ENCODE measurements at regions not wholly inside any gene's neighbourhood (a gene's known extent, or its start where the extent isn't known, plus 50 kb on each side); places are given as distances from the start of the nearest gene placed in this dataset.

DNA sequence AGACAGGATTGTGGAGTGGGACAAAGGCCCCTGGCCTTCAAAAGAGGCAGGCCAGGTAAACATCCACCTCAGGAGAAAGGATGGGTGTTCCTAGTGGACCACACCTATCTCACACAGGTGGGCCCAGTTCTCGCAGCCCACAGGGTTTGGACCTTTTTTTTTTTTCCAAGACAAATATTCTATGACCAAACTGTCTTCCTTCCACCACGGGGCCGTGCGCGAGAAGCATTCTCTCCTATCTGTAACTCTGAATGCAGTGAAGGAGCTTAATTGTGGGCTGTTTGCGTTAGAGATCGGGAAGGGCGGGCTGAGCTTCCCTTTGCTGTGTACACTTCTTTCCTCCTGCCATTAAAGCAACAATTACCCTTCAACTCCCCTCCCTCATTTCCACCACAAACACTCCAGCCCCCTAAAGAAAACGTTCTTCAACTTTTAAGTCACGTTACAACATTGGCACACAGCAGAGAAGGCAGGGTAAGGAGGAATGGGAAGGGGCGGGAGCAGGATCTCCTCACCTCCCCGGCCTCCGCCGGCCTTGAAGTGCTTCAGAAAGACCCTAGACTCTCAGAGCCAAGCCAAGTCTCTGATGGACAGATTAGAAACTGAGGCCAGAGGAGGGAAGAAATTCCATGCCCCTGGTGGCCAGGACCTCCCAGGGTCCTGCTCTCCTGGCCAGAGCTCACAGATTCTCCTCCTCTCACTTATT lies 238.4 kb downstream of the BUD13 start:
- H3K4me3 ChIP-seq (ENCODE audit: low read length): no peak overlapping the region
- no peaks in the 10 kb centered on the region for H3K36me3 ChIP-seq (ENCODE audit: control insufficient read depth, low read depth, low read length)
- H3K27ac ChIP-seq (ENCODE audit: low read length): no peak overlapping the region
- no peaks in the 10 kb centered on the region for H3K9me3 ChIP-seq (ENCODE audit: control insufficient read depth, low read depth, low read length)
- H3K9ac ChIP-seq (ENCODE audit: low read length): no peak overlapping the region
- peaks cover 5% of the 10 kb centered on the region for H3K4me1 ChIP-seq (ENCODE audit: control insufficient read depth, low read depth, low read length)
- H3K27me3 ChIP-seq (ENCODE audit: control insufficient read depth, insufficient read depth, low read length): no peaks in the 10 kb centered on the region

DNA sequence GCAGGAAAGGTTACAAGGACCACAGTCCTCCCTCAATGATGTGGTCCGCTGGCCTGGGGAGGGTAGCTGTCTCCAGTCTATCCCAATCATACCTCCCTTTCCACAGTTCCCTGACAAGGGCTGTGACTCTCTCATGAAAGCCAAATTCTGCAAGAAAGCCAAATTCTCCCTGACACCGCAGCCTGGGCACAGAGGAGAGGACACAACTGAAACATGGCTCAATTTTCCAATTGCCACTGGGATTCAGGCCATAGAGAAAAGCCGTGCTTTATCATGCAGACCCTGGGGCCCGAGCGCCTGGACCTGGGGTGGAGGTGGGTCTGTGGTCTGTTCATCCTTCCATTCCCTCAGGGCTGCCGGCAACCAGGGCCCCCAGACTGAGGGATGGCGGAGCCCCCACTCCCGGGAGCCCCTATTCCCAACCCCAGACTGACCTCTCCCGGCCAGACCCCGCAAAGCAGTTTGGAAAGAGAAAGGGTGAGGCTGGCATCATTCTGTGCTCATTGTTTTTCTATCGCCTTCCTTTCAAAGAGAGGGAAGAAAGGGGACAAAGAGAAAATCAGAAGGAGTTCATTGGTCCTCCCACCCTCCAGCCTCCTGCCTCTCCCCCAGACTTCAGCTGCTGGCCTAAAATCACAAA lies 239.5 kb downstream of the BUD13 start:
- Histone ChIP-seq H3K9me3 (ENCODE audit: control insufficient read depth, low read depth, low read length) (no peaks in the 10 kb centered on the region), H3K27ac (ENCODE audit: low read length) (no peak overlapping the region), H3K4me3 (ENCODE audit: low read length) (no peak overlapping the region), H3K36me3 (ENCODE audit: control insufficient read depth, low read depth, low read length) (no peaks in the 10 kb centered on the region), H3K4me1 (ENCODE audit: control insufficient read depth, low read depth, low read length) (peaks cover 5% of the 10 kb centered on the region), H3K9ac (ENCODE audit: low read length) (no peak overlapping the region), H3K27me3 (ENCODE audit: control insufficient read depth, insufficient read depth, low read length) (no peaks in the 10 kb centered on the region)

DNA sequence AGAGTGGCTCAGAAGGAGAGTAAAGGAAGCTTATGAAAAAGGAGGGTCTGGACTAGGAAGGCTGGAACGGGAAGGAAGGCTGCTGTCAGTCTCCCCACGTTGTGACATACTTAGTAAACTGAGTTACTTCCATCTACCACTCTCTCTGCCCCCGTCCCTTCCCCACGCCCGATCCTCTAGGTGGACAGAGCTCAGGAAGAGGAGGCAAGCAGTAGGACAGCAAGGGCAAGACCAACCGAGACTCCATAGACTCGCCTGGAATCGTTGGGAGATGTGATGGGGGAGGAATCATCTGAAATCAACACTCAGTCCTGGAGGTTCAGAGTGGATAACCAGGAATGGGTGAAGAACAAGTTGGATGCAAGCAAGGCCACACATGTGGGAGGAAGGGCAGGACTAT lies 240.7 kb downstream of the BUD13 start:
- no peaks in the 10 kb centered on the region for H3K9me3 ChIP-seq (ENCODE audit: control insufficient read depth, low read depth, low read length)
- no peaks in the 10 kb centered on the region for H3K27me3 ChIP-seq (ENCODE audit: control insufficient read depth, insufficient read depth, low read length)
- H3K36me3 ChIP-seq (ENCODE audit: control insufficient read depth, low read depth, low read length): no peaks in the 10 kb centered on the region
- no peak overlapping the region for H3K9ac ChIP-seq (ENCODE audit: low read length)
- no peak overlapping the region for H3K27ac ChIP-seq (ENCODE audit: low read length)
- peaks cover 5% of the 10 kb centered on the region for H3K4me1 ChIP-seq (ENCODE audit: control insufficient read depth, low read depth, low read length)
- no peak overlapping the region for H3K4me3 ChIP-seq (ENCODE audit: low read length)

DNA sequence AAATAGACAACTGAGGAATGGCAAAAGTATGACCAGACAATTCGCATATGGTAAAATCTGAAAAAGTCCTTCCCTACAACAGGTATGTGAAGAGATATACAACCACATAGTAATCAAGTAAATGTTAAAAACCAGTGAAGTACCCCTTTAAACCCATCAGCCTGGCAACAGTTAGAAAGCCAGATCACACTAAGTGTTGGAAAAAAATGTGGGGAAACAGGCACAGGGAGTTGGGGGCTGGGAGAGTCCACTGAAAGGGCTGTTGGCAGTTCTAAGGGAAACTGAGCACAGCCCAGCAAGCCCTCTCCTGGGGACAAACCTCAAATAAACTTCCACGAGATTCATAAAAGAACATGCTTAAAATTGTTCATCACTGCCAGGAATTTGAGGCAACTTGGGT lies 242.1 kb downstream of the BUD13 start:
- Histone ChIP-seq H3K4me3 (ENCODE audit: low read length) (no peak overlapping the region), H3K36me3 (ENCODE audit: control insufficient read depth, low read depth, low read length) (no peaks in the 10 kb centered on the region), H3K27me3 (ENCODE audit: control insufficient read depth, insufficient read depth, low read length) (no peaks in the 10 kb centered on the region), H3K4me1 (ENCODE audit: control insufficient read depth, low read depth, low read length) (peaks cover 5% of the 10 kb centered on the region), H3K27ac (ENCODE audit: low read length) (no peak overlapping the region), H3K9ac (ENCODE audit: low read length) (no peak overlapping the region), H3K9me3 (ENCODE audit: control insufficient read depth, low read depth, low read length) (no peaks in the 10 kb centered on the region)

DNA sequence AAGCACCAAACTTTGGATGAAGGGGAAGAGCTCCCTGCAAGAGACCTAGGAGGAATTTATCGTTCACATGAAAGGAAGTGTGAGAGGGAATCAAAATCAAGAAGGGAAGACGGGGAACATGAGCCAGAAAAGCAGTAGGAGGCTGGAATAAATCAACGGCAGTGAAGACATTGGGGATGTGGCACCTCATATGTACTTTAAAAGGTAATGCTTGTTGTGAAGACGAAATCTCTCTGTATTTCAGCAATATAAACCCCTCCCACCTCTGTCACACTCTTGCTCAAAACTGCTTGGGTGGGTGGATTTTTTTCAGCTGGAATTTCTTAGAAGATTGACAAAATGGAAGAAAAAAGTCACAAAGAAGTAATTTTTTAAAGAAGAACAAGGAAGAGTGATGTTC lies 243.5 kb downstream of the BUD13 start:
- Histone ChIP-seq H3K4me3 (ENCODE audit: low read length) (no peak overlapping the region), H3K36me3 (ENCODE audit: control insufficient read depth, low read depth, low read length) (no peaks in the 10 kb centered on the region), H3K27ac (ENCODE audit: low read length) (no peak overlapping the region), H3K9ac (ENCODE audit: low read length) (no peak overlapping the region), H3K27me3 (ENCODE audit: control insufficient read depth, insufficient read depth, low read length) (no peaks in the 10 kb centered on the region), H3K4me1 (ENCODE audit: control insufficient read depth, low read depth, low read length) (peaks cover 5% of the 10 kb centered on the region), H3K9me3 (ENCODE audit: control insufficient read depth, low read depth, low read length) (no peaks in the 10 kb centered on the region)

DNA sequence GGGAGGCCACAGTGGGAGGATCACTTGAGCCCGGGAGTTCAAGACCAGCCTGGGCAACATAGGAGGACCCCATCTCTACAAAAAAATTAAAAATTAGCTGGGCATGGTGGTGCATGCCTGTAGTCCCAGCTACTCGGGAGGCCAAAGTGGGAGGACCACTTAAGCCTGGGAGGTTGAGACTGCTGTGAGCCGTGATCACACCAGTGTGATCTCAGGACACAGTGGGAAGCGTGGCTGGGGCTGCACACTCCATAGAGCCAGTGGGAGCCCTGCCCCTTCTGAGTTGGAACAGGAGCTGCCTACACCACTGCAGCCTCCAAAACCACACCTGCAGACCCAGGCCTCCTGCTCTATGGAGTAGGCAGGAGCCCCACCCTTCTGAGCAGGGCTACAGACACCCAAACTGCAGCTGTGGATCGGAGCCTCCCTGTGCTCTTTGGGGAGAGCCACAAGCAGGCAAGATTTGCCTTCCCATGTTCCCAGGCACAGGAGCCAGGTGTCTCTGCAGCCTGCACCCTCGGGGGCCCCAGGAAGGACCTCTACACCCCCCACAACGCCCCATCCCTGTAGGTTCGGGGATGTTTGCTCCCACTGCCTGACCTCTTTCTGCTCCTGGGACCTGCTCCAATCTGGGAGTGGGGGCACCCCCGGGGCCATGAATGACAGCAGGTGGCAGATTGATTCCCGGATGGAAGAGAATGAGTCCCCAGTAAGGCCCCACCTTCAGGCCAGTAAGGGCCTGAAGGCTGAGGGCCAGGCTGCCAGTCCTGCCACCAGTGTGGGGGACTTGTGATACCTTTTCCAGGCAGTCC lies 245.4 kb downstream of the BUD13 start:
- H3K9ac ChIP-seq (ENCODE audit: low read length): no peak overlapping the region
- no peaks in the 10 kb centered on the region for H3K27me3 ChIP-seq (ENCODE audit: control insufficient read depth, insufficient read depth, low read length)
- H3K4me3 ChIP-seq (ENCODE audit: low read length): no peak overlapping the region
- H3K9me3 ChIP-seq (ENCODE audit: control insufficient read depth, low read depth, low read length): no peaks in the 10 kb centered on the region
- no peaks in the 10 kb centered on the region for H3K4me1 ChIP-seq (ENCODE audit: control insufficient read depth, low read depth, low read length)
- H3K36me3 ChIP-seq (ENCODE audit: control insufficient read depth, low read depth, low read length): no peaks in the 10 kb centered on the region
- H3K27ac ChIP-seq (ENCODE audit: low read length): no peak overlapping the region

DNA sequence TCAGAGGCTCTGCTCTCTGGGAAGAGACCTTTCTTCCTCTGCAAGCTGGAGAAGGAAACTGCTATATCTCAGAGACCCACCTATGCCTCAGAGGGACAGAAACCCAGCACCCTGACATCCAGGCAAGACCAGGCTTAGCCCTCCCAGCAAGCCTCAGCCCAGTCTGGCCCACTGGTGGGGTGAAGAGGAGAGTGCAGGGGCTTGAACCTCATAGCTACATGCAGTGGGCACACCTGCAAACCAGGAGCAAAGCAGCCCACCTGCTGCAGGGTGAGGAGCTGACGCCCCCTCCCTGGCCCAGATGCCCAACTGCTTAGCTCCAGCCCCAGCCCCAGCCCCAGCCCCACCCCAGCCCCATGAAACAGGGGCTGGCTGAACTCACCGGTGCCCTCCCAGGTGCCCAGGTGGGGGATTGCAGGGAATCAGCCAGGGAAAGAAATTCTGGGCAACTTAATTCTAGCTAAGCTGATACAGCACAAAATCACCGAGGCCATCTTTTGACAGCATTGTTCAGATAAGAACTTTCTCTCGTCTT lies 246.8 kb downstream of the BUD13 start:
- H3K36me3 ChIP-seq (ENCODE audit: control insufficient read depth, low read depth, low read length): no peaks in the 10 kb centered on the region
- H3K9me3 ChIP-seq (ENCODE audit: control insufficient read depth, low read depth, low read length): no peaks in the 10 kb centered on the region
- H3K9ac ChIP-seq (ENCODE audit: low read length): no peak overlapping the region
- no peak overlapping the region for H3K27ac ChIP-seq (ENCODE audit: low read length)
- no peaks in the 10 kb centered on the region for H3K27me3 ChIP-seq (ENCODE audit: control insufficient read depth, insufficient read depth, low read length)
- H3K4me3 ChIP-seq (ENCODE audit: low read length): no peak overlapping the region
- no peaks in the 10 kb centered on the region for H3K4me1 ChIP-seq (ENCODE audit: control insufficient read depth, low read depth, low read length)

DNA sequence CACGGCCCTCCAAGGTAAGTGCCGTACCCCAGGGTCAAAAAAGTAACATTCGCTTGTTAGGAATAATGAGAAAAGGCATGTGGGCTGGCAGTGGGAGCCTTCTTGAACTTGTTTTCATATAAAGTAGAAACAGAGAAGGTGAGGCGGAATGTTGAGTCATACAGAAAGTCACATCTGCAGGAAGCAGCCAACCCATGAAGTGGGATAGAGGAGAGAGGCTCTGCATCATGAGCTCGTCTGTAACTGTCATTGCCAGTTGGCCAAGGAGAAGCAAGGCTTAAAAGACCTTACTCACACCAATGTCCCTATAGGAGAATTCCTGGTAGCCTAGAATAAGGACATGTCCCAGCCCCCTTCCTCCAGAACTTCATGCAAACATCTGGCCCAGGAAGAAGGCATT lies 253.3 kb downstream of the BUD13 start:
- no peaks in the 10 kb centered on the region for H3K27me3 ChIP-seq (ENCODE audit: control insufficient read depth, insufficient read depth, low read length)
- H3K27ac ChIP-seq (ENCODE audit: low read length): no peak overlapping the region
- H3K9ac ChIP-seq (ENCODE audit: low read length): no peak overlapping the region
- H3K4me3 ChIP-seq (ENCODE audit: low read length): no peak overlapping the region
- H3K36me3 ChIP-seq (ENCODE audit: control insufficient read depth, low read depth, low read length): no peaks in the 10 kb centered on the region
- no peaks in the 10 kb centered on the region for H3K9me3 ChIP-seq (ENCODE audit: control insufficient read depth, low read depth, low read length)
- no peaks in the 10 kb centered on the region for H3K4me1 ChIP-seq (ENCODE audit: control insufficient read depth, low read depth, low read length)

DNA sequence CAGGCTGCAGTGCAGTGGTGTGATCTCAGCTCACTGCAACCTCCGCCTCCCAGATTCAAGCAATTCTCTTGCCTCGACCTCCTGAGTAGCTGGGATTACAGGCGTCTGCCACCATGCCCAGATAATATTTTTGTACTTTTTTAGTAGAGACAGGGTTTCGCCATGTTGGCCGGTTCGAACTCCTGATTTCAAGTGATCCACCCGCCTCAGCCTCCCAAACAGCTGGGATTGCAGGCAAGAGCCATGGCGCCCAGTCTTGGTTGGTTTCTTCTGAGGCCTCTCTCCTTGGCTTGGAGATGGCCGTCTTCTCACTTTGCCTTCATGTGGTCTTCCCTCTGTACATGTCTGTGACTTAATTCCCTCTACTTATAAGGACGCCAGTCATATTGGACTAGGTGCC lies 254.6 kb downstream of the BUD13 start:
- no peak overlapping the region for H3K27ac ChIP-seq (ENCODE audit: low read length)
- no peaks in the 10 kb centered on the region for H3K27me3 ChIP-seq (ENCODE audit: control insufficient read depth, insufficient read depth, low read length)

DNA sequence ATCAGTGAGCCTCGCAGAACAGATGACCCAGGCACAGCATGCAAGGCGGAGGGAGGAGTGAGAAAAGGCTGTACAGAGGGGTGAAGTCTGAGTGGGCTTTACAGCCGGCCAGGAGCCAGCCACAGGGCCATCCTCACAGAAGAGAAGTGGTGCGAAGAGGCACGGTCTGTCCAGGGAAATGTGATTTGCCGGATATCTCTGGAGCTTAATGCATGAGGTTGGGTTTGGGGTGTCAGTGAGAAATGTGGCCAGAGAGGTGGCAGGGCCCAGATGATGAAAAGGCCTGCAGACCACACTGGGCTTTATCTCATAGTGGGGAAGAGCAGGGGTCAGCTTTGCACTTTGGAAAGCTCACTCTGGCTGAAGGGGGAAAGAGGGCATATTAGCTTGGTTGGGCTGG lies 255.2 kb downstream of the BUD13 start:
- no peak overlapping the region for H3K27ac ChIP-seq (ENCODE audit: low read length)
- H3K9ac ChIP-seq (ENCODE audit: low read length): no peak overlapping the region
- H3K9me3 ChIP-seq (ENCODE audit: control insufficient read depth, low read depth, low read length): no peaks in the 10 kb centered on the region
- H3K4me1 ChIP-seq (ENCODE audit: control insufficient read depth, low read depth, low read length): peaks cover 2% of the 10 kb centered on the region
- H3K4me3 ChIP-seq (ENCODE audit: low read length): no peak overlapping the region
- H3K36me3 ChIP-seq (ENCODE audit: control insufficient read depth, low read depth, low read length): no peaks in the 10 kb centered on the region
- no peaks in the 10 kb centered on the region for H3K27me3 ChIP-seq (ENCODE audit: control insufficient read depth, insufficient read depth, low read length)

More for the DNA sequence above, 254.6 kb downstream of the BUD13 start:
- H3K36me3 ChIP-seq (ENCODE audit: control insufficient read depth, low read depth, low read length): no peaks in the 10 kb centered on the region
- H3K9me3 ChIP-seq (ENCODE audit: control insufficient read depth, low read depth, low read length): no peaks in the 10 kb centered on the region
- H3K9ac ChIP-seq (ENCODE audit: low read length): no peak overlapping the region
- no peak overlapping the region for H3K4me3 ChIP-seq (ENCODE audit: low read length)
- H3K4me1 ChIP-seq (ENCODE audit: control insufficient read depth, low read depth, low read length): peaks cover 2% of the 10 kb centered on the region

DNA sequence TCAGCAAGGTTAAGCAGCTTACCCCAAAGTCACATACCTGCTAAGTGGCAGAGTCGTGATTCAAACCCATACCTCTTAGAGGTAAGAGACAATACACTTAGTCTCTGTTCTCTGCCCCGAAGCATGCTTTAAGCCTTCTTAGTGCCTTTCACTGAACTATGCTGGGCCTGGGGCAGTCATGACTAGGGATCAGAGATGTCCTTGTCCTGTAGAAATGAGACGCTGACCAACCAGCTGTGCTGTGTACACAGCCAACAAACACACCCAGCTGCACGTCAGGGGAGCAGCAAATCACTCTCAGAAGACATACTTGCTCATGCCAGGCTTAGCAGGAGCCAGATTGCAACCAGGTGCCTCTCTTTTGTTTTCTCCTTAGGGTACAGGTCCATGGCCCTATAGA lies 255.7 kb downstream of the BUD13 start:
- H3K4me1 ChIP-seq (ENCODE audit: control insufficient read depth, low read depth, low read length): peaks cover 2% of the 10 kb centered on the region
- H3K27me3 ChIP-seq (ENCODE audit: control insufficient read depth, insufficient read depth, low read length): no peaks in the 10 kb centered on the region
- H3K9me3 ChIP-seq (ENCODE audit: control insufficient read depth, low read depth, low read length): no peaks in the 10 kb centered on the region
- no peaks in the 10 kb centered on the region for H3K36me3 ChIP-seq (ENCODE audit: control insufficient read depth, low read depth, low read length)
- no peak overlapping the region for H3K9ac ChIP-seq (ENCODE audit: low read length)
- H3K27ac ChIP-seq (ENCODE audit: low read length): no peak overlapping the region
- H3K4me3 ChIP-seq (ENCODE audit: low read length): no peak overlapping the region

Measured in iPS-18a (cell line).